GM18508 (cell line): ENCODE measurements at regions not wholly inside any gene's neighbourhood (a gene's known extent, or its start where the extent isn't known, plus 50 kb on each side); places are given as distances from the start of the nearest gene placed in this dataset.

Experiments
- ATAC-seq: cut with Tn5 transposase; IDR thresholded peaks from one replicate; pipeline ENCODE4 v1.9.1; 2021; ENCODE audit warnings: moderate number of reproducible peaks; ENCODE audit not compliant: insufficient read depth, unreplicated experiment

GRCh38 chr4:30836231-30836630, 116.1 kb downstream of the PCDH7 start:
- no peak for ATAC-seq

- no peak for ATAC-seq
Observed at GRCh38 chr4:30837131-30837539, 117.0 kb downstream of the PCDH7 start.

GRCh38 chr4:30837861-30838260, 117.7 kb downstream of the PCDH7 start:
- ATAC-seq: no peak

GRCh38 chr4:30838331-30838730, 118.2 kb downstream of the PCDH7 start:
- no peak for ATAC-seq

GRCh38 chr4:30839583-30840520, 119.7 kb downstream of the PCDH7 start:
- no peak for ATAC-seq

DNA sequence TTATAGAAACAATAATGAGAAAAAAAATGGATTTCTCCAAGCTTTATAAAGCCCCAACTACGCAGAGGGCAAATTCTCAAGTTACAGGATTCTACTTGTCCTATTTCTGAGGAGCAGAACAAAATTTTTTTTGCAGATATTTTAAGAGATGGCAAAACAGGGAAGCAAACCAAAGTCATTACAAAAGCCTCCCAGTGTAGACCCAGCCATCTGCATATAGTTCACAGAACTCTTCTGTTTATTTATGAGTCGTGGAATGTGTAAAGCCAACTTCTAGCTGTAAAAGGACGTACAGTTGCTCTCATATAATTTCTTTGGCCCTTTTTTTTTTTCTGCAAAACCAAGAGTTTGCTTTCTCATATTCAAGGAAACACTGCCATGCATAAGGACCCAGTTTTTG, 120.4 kb downstream of the PCDH7 start:
- ATAC-seq: no peak

DNA sequence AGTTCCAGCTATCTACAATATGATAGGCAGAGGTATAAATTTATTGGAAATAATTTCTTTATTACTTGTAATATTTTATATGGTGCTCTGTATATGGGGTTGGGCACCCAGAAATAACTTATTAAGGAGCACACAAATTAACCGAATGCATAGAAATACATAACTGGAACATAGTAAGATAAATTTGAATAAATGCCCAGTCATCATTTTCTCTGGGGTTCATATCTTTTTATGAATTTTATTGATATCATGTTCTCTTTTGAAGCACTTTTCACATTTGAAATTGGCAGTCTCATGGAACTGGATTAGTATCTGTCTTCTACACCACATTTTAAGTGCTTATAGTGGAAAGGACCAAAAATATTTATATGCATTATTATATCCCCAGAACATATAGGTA, 122.0 kb downstream of the PCDH7 start:
- ATAC-seq: no peak

GRCh38 chr4:30842689-30843088, 122.5 kb downstream of the PCDH7 start:
- no peak for ATAC-seq

DNA sequence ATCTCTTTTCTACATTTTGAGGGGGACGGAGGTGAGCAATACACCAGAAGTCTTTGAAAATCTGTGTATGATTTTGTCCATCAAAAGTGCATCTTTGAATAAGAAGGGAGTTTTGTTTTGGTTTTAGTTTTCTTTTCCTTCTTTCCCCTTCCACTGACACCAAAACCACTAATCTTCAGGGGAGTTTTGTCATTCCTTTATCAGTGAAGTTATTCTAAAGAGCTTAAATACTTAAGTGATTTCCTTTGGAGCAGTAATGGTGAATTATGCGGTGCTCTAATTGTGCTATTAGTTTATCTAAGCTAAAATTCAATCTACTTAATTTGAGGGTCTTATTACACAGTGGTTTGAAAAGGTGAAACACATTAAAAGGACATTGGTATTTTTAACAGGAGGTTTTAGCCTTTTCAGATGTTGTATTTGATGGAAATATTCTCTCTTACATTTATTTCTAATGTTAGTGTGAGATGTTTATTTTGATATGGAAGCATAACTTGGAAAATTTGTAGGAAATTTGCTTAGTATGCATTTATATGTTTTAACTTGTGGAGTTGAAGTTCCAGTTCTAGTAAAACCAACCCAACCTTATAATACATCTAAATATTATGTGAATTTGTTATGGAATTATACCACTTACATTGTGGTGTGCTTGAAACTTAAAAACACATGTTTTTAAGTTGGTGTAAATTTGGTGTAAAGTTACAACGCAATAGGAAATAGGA, 124.9 kb downstream of the PCDH7 start:
- ATAC-seq: no peak

DNA sequence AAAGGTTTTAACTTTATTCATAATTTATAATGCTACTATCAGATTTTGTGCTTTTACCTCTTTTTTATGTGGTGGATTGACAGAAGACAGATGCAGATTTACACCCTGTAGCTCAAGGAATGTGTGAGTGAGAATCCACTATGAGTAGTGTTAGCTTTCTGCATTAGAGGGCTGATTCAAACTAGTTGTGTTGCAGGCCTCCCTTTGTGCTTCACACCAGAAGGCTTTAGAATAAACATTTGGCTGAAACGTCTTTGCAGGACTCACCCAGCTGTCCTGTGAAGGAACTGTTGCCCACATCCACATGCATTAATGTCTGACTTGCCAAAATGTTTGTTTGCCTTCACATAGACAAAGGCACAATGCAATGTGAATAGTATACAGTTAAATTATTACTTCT, 127.0 kb downstream of the PCDH7 start:
- ATAC-seq: no peak

DNA sequence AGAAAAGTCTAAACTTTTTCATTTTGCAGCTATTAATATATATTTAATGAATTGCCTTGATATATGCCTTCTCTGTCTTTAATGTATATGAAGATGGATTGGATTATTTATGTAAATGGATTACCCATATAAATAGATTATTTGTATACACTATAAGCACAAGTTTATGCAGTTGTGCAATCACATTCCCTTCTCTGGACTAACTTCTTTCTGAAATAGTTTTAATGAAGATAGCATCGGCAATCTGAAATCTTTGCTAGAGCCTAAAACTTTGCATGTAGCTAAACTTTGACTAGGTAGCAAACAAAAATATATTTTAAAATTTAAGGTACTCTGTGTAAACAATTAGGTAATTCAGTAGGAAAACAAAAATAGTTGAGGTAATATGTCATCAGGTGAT, 127.8 kb downstream of the PCDH7 start:
- ATAC-seq: no peak

DNA sequence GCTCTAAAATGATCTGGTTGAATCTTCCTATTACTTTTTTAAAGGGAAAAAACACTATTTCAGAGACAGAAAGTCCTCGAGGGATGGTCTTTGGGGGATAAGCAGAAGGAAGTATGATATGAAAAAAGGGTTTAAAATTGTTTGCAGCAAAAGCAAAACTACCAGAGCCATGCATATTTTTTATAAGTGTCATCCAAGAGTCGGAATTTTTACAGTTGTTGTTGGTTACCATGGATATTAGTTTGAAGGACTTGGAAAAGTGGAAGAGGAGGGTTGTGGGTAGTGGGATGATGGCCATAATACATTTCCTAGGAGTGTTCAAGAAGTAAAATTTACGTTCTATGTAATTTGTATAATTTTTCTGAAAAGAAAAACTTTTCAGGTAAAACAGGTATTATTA, 134.4 kb downstream of the PCDH7 start:
- ATAC-seq: no peak

DNA sequence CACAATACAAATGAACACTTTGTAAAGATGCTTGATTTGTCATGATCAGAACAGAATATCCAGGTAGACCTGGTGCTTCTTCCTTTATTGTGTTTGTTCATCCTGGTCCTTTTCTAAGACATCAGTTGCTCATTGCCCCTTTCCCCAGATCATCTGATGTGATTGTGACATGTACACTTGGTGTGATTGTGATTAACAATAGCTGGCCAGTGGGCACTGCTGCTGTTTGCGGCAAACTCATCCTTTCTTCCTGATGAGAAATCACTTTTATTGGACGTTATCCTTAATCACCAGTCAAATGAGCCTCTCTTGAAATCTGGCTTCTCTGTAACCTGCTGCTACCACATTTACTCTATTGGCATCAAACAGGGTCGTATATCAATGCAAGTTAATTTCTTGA, 135.1 kb downstream of the PCDH7 start:
- ATAC-seq: no peak

GRCh38 chr4:30856795-30857564, 136.8 kb downstream of the PCDH7 start:
- ATAC-seq: no peak

DNA sequence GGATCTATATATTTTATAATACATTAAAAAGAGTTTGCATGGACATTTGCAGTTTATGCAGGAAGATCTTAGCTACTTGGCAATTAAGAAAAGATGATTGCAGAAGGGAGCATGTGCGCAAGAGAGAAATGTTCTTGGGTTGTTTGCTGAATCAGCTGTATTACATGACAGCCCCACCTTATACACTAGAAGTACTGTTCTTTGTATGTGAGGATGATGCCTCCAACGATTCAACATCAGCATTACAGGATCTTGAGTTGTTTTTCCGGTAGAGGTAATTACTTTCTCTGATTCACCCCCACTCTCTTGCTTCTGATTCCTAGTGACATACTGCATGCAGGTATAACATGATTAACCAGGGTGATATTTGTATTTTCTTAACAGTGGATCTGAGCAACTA, 140.8 kb downstream of the PCDH7 start:
- no peak for ATAC-seq

- no peak for ATAC-seq
Observed at GRCh38 chr4:30862196-30862595, 142.0 kb downstream of the PCDH7 start.

- no peak for ATAC-seq
Observed at GRCh38 chr4:30863021-30863420, 142.9 kb downstream of the PCDH7 start.

DNA sequence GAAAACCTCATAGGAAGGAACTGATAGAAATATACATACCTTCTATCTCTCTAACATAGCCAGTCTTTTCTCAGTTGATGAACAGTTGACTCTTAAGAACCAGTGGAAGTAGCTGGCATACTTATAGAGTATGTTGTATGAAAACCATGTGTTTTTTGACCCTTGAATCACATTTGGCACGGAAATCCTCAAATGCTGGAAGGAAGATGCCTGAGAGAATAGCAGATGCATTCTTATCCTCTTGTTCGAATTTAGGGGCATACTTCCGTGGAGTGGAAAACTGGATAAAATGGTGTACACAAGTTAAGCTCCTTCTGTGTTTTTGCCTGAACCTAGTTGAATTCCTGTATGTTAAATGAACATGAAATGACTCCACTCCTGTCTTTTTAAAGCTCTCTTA, 145.5 kb downstream of the PCDH7 start:
- ATAC-seq: no peak

DNA sequence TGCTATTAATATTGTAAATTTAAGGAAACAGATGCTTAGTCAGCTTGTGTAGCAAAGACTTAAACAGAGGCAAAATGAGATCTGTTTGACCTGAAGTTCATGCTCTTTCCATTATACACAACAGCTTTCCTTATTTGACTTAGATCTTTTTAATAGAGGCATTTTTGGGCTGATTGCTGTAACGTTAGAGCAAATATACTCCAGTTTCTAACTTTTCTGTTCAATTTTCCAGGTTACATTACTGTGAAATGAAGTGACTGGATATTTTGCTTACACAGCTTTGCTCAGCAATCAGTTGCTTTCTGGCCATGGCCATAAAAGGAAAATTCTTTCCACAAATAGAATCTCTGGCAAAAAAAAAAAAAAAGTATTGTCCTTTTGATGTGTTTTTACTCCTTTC, 146.2 kb downstream of the PCDH7 start:
- no peak for ATAC-seq

GRCh38 chr4:30866907-30867306, 146.7 kb downstream of the PCDH7 start:
- ATAC-seq: no peak

GRCh38 chr4:30867427-30867826, 147.3 kb downstream of the PCDH7 start:
- ATAC-seq: no peak
